HG02759 (cell line): ENCODE measurements at regions not wholly inside any gene's neighbourhood (a gene's known extent, or its start where the extent isn't known, plus 50 kb on each side); places are given as distances from the start of the nearest gene placed in this dataset.
"Not testable (repeated sequence)": the region's sequence is repeated elsewhere in the genome, so short reads cannot be mapped to it uniquely, and the experiment has no call there.

ENCODE experiments used
- ATAC-seq: cut with Tn5 transposase; IDR thresholded peaks from one replicate; pipeline ENCODE4 v1.9.1; 2021; ENCODE audit warnings: mild to moderate bottlenecking, moderate library complexity; ENCODE audit not compliant: unreplicated experiment

DNA sequence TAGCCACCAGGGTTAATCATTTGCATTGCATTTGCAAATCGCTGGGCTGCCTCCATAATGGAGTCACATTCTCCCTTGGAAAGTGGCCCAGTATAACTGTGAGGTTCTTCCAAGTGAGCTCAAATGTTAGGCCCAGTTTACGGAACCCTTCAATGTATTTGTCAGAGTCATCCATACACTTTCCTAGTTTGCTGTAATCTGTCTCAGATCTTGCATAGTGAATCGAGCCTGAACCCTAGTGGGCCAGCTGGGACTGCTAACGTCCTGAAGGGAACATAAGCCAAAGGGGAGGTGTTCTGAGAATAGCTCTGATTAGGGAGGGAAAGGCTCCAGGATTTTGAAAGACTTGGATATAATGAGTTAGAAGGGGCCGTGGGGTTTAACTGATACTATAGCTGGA, 406.3 kb downstream of the SLC6A15 start:
- ATAC-seq, result no peak

DNA sequence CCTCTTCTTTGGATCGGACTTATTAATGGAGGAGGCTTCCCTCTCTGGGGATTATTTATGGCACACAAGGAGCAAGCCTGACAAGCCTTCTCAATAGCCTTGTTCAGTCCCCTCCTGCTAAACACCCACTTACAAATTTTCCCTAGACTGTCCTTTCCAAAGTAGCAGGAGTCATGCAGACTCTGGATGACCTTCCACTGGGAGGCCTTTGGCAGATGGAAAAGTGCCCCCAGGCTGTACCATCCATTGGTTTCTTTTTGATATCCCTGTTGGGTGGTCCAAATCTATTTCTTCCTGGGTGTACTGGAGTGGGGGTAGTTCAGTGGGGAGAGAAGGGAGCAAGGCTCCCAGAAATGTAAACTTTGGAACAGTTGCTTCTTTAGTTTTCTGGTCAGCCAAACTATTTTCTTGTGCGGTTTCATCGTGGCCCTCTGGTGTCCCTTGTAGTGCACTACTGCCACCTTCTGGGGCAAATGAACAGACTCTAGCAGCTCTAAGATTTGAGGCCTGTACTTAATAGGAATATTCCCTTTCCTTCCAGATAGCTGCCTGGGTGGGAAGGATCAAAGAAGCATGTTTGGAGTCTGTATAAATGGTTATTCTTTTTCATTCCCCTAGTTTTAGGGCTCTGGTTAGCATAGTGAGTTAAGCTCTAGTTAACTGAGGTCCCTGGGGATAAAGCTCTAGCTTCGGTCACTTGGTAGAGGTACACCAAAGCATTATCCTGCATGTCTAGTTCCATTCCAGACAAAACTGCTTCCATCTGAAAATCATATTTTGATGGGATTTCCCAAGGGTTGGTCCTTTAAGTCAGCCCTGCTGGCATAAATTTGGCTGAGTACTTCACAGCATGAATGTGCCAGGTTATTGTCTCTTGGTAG, 409.5 kb downstream of the SLC6A15 start:
- peak; percentile 81 for ATAC-seq

DNA sequence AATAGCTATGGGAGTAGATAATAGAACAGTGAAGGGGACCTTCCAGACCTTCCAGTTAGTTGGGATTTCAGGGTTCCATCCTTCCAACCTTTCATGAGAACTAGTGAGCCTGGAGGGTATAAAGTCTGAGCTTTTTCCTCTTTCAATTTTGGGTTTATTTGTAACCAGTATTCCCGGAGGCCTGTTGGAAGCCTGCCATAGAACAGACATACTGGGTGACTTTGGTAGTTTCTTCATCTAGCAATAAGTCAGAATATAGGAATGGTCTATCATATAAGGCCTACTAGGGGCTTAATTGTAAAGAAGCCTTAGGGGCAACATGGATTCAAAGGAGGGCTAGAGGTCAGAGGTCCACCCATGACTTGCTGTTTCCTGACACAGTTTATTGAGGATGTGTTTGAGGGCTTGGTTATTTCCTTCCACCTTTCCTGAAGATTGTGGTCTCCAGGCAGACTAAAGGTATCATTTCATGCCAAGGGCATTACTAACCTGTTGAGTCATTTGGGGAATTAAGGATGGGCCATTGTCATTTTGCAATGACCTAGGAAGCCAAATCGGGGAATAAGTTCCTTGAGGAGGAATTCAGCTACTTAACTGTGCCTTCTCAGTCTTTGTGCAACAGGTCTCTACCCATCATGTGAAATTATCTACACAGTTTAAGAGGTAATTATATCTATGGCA, 410.3 kb downstream of the SLC6A15 start:
- no peak for ATAC-seq

DNA sequence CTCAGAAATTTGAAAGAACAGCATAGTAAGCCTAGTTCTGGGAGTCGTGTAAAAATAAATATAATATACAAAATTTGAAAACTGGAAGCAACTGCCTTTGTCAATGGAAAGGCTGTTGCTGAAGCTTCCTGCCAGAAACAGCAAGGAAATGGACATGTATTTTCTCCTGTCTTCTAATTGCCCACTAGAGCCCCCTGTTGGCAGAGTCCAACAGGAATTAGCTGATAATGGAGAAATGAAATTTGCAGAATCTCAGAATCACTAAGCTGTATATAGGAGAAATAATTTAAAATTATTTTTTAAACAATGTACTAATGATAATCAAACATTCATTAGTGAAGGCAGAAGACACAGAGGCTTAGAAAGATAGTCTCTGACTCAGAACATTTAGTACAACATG, 414.8 kb downstream of the SLC6A15 start:
- ATAC-seq, result no peak

DNA sequence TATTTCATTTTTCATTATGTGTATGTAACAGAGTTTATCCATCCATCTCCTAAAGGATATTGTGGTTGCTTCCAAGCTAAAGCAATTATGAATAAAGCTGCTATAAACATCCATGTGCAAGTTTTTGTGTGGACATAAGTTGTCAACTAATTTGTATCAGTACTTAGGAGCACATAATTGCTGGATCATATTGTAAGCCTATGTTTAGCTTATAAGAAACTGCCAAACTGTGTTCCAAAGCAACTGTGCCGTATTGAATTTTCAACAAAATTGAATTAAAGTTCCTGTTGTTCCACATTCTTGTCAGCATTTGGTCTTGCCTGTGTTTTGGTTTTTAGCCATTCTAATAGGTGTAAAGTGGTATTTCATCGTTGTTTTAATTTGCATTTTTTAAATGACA, 416.9 kb downstream of the SLC6A15 start:
- ATAC-seq, result no peak

DNA sequence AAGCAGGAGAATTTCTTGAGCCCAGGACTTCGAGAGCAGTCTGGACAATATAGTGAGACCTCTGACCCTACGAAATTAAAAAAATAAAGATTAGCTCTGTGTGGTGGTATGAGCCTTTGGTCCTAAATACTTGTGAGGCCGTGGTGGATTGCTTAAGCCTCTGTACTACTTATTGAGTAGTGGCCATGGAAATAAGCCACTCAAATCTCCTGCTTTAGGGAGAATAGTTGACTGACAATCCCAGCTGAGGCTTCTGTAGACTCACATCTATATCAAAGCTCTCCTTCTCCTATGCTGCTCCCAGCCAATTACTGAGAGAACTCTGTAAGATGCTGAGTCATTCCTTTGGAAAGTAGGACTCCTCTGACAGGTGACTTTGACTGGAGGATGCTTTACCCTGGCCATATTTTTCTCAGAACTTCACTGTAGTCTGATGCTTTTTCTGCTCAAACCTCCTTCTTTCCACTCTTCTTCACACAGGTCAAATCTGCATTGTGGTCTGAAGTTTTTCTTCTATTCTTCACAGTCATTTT, 420.2 kb downstream of the SLC6A15 start:
- ATAC-seq, result no peak

DNA sequence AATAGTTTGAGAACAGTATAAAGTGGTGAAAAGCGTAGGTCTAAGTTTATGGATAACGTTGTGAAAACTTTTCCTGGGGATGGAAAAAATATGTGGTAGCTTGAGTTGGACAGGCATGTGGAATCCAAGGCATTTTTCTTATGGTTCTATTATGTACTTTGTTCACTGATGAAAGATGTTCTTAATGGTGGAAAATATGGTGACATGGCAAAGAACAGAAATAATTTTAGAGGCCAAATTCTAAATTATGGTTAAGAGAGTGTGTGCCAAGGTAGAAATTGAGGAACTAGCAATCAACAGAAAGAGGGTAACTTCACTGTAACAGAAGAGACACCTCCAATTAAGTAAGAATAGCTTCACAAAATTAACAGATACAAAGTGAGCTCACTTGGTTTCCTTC, 427.8 kb downstream of the SLC6A15 start:
- ATAC-seq, result no peak

DNA sequence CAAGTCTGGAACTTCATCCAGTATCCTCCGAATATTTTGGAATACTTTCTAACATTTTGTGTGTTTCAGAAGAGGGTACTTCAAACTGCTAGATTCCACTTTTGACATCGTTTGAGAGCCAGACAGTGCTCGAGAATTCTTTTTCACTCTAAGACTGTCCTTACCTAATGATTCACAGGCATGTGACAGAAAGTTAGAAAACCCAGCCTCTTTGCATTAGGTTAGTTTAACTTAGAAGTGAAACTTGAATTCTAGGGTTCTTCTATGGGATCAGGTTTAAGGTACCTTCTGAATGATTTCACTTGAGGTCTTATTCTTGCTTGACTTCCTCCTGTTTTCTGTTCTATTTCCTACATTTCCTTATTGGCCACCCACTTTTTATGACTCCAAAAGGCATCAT, 431.8 kb downstream of the SLC6A15 start:
- ATAC-seq, result no peak

DNA sequence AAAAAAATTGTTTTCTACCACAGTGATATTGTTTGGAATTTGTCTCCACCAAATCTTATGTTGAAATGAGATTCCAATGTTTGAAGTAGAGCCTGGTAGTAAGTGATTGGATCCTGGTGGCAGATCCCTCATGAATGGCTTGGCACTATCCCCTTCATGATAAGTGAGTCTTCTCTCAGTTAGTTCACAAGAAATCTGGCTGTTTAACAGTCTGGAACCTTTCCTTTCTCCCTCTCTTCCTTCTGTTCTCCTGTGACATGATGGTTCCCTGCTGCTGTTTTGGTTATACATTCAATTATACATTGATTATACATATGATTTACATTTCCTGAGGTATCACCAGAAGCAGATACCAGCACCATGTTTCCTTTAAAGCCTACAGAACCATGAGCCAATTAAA, 442.2 kb downstream of the SLC6A15 start:
- no peak for ATAC-seq

DNA sequence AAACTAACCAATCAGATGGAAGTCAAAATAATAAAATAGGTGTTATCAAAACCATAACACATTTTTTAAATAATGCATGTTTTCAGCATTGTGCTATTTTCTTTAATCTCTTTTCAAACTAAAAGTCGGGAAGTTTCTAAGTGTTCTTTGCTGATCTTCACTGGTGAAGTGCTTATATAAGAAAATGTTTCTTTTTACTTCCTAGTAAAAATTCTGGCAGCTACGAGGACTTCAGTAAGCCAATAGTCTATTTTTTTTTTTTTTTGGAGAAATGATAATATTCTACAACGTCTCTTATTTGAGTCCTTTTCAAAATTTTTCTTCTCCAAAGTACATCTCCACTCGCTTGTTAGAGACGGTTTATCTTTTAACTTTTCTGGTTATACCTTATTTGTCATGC, 448.0 kb downstream of the SLC6A15 start:
- ATAC-seq, result no peak

DNA sequence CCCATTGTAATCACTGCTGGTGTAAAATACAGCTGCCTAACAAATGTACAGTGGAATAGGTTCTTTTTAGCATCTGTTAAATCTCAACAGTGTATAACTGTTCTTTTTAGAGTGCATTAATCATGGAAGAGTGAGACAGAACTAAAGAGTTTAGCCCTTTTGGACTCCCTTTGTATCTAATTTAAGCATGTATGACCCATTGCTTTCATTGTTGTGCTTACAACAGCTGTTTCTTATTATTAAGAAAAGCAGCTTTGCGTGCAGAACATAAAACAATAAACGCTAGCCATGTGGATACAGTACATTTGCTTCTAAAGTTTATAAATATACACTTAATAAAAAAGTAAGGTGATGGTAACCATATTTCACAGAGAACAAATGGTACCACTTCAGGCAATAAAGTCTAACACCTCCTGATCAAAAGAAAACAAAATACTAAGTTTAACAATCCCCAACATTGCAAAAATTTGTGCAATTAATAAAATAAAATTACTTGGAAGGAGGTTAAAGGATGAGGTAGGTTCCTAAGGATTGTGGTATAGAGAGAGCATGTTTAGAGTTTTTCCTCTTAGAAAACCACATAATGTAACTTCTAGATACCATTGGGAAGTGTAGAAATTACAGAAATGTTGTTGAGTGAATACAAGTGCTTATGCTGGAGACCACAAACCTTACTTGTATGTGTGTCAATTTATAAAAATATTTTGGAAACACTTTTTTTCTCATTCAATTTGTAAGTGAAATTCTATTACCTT, 448.7 kb downstream of the SLC6A15 start:
- no peak for ATAC-seq

DNA sequence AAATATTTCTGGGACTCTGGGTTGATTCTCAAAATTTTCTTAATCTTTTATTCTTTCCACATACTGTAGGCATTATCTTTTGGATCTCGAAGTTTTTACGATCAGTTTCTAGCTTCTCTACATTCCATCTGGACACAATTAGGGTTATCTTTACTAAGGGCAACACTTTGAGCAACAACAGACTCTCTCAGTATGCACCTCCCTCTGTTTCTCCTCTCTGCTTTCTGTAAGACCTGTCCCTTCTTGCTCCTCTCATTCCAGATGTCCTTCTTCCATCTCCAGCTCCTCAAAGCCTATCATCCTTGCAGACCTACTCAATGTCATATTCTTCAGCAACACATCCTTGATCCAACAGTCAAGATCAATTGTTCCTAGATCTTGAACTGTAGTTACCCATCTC, 457.0 kb downstream of the SLC6A15 start:
- no peak for ATAC-seq

DNA sequence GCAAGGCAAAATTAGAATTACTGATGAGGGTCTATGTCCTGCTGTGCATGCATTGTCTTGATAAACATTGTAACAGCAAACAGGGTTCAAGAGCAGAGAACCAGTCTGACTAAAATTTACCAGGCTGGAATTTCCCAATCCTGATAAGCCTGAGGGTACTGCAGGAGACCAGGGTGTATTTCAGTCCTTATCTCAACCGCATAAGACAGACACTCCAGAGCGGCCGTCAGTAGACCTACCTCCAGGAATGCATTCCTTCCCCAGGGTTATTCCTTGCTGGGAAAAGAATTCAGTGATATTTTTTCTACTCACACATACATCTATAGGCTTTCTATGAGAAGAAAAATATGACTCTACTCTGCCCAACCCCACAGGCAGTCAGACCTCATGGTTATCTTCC, 466.1 kb downstream of the SLC6A15 start:
- not testable (repeated sequence) for ATAC-seq

DNA sequence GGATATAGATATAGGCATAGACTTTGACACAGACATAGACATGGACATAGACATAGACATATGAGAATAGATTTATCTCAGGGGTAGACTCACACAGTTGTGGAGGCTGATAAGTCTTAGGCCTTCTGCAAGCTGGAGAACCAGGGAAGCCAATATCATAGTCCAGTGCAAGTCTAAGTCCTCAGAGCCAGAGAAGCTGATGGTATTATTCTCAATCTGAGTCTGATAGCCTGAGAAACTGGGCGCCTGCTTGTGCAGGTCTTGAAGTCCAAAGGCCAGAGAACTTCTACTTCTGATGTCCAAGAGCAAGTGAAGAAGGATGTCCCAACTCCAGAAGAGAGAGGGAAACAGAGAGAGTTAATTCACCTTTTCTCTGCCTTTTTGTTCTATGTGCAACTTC, 476.5 kb downstream of the SLC6A15 start:
- ATAC-seq, result no peak

DNA sequence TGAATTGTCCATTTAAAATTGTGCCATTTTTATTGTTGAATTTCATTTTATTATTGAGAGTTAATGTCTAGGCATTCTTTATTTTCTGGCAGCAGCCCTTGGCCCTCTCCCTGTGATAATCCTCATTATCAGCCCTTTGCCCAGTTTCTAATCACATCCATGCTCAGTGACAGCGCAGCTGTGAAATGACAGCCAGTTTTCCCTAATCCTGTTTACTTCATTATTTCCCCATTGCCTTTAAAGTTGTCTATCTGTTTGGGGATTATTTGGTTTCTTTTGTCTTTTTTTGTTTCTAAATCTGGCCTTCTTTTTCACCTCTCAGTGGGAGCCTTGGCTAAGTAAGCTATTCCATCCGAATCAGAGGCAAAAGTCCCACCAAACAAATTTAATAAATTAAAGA, 476.9 kb downstream of the SLC6A15 start:
- no peak for ATAC-seq

DNA sequence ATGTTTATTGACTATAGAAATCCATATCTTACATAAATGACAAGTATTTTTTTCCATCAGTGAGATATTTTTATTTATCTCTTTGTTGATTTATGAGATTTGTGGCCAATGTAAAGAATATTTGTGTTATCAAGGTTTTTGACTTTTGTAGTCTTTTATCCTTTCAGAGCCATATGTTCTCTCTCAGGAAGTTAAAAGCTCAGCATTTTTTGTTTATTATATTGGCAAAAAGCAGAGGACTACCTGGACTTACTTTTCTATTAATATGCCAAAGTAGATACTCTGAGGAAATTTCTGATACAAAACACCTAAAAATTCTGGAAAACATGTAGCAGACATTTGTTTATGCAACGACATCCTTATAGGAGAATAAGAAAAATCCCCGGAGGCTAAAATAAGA, 490.3 kb downstream of the SLC6A15 start:
- ATAC-seq, result no peak

DNA sequence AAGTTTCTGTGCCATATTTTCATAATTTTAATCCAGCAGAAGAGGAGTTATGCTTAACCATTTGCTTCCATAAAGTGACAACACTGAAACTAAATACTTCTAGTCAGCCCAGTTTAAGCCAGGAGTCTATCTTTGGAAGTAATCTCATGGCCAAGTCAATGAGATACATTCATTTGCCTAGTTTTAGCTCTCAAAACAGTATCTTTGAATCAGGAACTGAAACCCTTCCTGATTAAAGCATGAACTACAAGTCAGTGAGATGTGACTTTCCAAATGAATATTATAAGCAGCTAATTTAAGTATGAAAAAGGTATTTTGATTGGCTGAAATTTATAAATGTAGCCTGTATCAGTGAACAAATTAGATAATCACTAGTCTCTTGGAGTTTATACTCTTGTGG, 491.5 kb downstream of the SLC6A15 start:
- peak; percentile 81 for ATAC-seq

DNA sequence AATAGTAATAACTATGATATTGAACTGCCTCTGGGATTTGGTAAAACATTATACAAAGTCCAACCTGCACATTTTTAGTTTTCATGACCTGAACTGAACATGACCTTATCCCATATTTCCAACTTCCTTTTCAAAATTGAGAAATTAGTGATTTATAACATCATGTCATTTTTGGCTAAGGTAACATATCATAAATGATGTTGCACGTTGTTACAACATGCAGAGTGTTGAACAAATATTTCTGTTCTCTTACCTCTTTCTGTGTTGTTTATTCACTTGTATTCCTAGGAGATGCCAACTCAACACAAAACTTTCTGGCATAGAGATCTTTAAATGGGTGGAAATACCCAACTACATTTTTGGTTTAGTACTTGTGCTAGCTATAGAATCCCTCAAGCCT, 496.0 kb downstream of the SLC6A15 start:
- ATAC-seq, result no peak

DNA sequence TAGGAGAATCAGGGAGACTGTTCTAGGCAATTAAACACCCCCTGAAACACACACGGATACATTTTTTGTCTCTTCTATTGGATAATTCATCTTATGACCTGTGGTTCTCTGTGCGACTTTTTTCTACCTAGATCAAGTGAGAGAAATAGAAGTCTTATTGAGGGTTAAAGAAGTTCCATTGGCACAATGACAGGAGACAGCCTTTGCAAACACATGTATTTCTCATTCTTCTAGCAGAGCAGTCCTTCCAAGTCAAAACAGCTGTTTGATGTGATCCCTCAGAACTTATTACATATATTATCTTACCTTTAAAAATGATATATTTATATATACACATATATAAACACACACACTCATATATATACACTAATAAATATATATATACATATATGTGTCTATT, 496.7 kb downstream of the SLC6A15 start:
- no peak for ATAC-seq

DNA sequence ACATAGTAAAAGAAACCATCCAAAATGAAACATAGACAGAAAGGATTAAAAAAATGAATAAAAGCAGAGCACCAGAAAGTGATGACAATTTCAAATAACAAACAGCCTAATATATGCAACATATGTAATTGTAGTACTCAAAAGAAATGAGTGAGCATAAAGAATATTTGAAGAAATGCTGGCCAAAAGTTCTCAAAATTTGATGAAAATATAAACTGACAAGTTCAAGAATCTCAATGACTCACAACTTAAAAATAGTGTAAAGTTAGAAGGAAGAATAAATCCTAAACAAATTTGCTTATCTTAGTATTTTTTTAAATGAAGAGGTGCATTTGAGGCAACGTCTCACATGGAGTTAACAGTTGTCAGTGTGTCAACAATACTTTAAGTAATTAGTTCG, 498.9 kb downstream of the SLC6A15 start:
- ATAC-seq, result no peak

DNA sequence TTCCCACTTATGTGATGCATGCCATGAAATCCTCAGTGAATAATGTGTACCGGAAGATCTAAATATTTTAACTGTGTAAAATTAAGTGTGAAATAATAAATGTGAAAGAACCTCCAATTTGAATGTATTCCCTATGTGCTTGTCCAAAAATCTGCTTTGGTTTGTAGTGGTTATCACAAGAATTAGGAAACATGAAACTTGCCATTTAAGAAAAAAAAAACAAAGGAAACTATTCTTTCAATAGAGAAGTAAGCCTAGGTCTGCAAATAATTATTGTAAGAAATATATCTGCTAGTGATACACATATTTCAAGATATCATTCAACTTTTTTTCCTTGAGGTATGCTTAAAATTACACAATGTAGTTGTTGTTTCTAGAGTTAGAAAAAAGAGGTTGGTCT, 500.4 kb downstream of the SLC6A15 start:
- no peak for ATAC-seq

DNA sequence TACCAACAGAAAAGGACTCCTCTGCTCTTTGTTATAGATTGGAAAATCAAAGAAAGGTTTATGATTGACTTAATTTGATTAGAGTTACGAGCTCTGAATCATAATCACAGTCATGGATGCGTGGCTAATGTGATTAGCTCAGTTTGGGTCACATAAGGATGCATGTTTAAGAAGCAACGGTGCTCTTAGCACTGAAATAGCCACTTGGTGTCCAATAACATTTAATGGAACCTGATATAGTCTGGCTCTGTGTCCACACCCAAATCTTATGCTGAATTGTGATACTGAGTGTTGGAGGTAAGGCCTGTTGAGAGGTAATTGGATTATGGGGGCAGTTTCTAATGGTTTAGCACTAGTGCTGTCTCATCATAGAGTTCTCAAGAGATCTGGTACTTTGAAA, 501.6 kb downstream of the SLC6A15 start:
- no peak for ATAC-seq
